Sigmoid colon (tissue), 6 donors: ENCODE measurements at regions not wholly inside any gene's neighbourhood (a gene's known extent, or its start where the extent isn't known, plus 50 kb on each side); places are given as distances from the start of the nearest gene placed in this dataset.

Experiments
- DNase-seq: peaks from one replicate; pipeline ENCODE4 v3.0.0-alpha.2; 2019
- H3K27ac ChIP-seq, 4 donors: fragments of 200-600 bp; sonication (generic); one replicate each; pipeline ENCODE4 v1.5.1; 2016 to 2019; ENCODE audit warnings: mild to moderate bottlenecking in 1 of 4
- H3K27me3 ChIP-seq, 3 donors: fragments of 200-600 bp; sonication (generic); one replicate each; pipeline ENCODE4 v1.5.1; 2019; ENCODE audit warnings: mild to moderate bottlenecking in 1 of 3
- H3K36me3 ChIP-seq, 4 donors: fragments of 200-600 bp; sonication (generic); one replicate each; pipeline ENCODE4 v1.5.1; 2016 to 2019
- H3K4me1 ChIP-seq, 4 donors: fragments of 200-600 bp; sonication (generic); one replicate each; pipeline ENCODE4 v1.5.1; 2017 to 2019
- H3K4me3 ChIP-seq, 4 donors: fragments of 200-600 bp; sonication (generic); one replicate each; pipeline ENCODE4 v1.5.1; 2017 to 2019; ENCODE audit warnings: mild to moderate bottlenecking in 2 of 4, moderate library complexity in 1 of 4
- H3K9me3 ChIP-seq, 4 donors: fragments of 200-600 bp in 3 of 4; sonication (generic) in 3 of 4; one replicate each; pipeline versions ENCODE4 v1.5.1 to v1.6.1; 2013 to 2019
- EP300 ChIP-seq, 4 donors: sonication (generic); formaldehyde crosslinking; IDR thresholded peaks; one replicate each; pipeline ENCODE4 v1.6.1; 2017; ENCODE audit warnings: antibody characterized with exemption in 4 of 4
- POLR2A ChIP-seq, 2 donors: fragments of 450-650 bp; IDR thresholded peaks; one replicate each; pipeline ENCODE4 v1.6.1; 2016; ENCODE audit warnings: antibody characterized with exemption in 2 of 2, mild to moderate bottlenecking in 2 of 2, moderate library complexity in 2 of 2
- POLR2AphosphoS5 ChIP-seq, 4 donors: sonication (generic); formaldehyde crosslinking; IDR thresholded peaks; one replicate each; pipeline ENCODE4 v1.6.1; 2017; ENCODE audit warnings: antibody characterized with exemption in 4 of 4
- WGBS, 2 donors: extraction: QIAGEN DNeasy Blood & Tissue Kit; methylation state at CpG; one replicate each; pipeline ENCODE4 v1.1.7; 2013; 5-methylcytosine and 5-hydroxymethylcytosine counted together
- intact Hi-C: fragments of 100-400 bp; cut with DNase I; formaldehyde crosslinking; loops from one replicate; pipeline ENCODE4 v1.15.1; 2023
- TF ChIP-seq, protein P1 (sequence below), 4 experiments: fragments of 450-650 bp in 3 of 4; fragments of 200-600 bp in 1 of 4; IDR thresholded peaks; one replicate each; pipeline ENCODE4 v1.5.1; 2016 to 2019; ENCODE audit warnings: antibody characterized with exemption in 4 of 4, mild to moderate bottlenecking in 3 of 4, moderate library complexity in 2 of 4
- donor health status: healthy with polysubstance abuse.
- donor health status: healthy.

DNA sequence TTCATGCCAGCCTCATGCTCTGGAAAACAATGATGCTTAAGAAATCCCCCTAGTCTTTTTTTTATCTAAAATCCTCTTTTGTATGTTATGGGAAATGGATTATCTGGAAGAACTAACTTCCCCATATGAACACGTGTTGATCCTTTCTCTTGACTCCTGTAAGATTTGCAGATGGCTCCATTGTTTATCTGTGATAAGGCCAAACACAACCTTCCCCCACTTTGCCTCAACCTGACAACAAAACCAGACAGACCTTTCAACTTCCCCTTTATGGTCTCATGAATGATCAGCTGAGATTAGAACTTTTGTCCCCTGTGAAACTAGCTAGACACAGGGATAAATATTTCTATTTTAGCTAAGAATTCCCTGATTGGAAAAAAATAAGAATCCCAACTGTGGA, 828.0 kb upstream of the CDH2 start:
- no peak overlapping the region for H3K27ac ChIP-seq
- H3K36me3 ChIP-seq = no peaks in the 10 kb centered on the region
- 6 to 11% methylated on average over 1 of the region's 1 CpG for WGBS, 2 donors
- no peak for DNase-seq
- H3K4me3 ChIP-seq = no peak overlapping the region
- intact Hi-C loops = no loop called here
- peaks cover 0 to 8% (median 3%) of the 10 kb centered on the region in 4 donors for H3K4me1 ChIP-seq
- no peaks in the 10 kb centered on the region for H3K9me3 ChIP-seq
- TF ChIP-seq POLR2A (IDR thresholded peaks at IDR 0.05) (no peak), EP300 (IDR thresholded peaks at IDR 0.05) (no peak), POLR2AphosphoS5 (IDR thresholded peaks at IDR 0.05) (no peak)
- TF ChIP-seq, protein P1, sequence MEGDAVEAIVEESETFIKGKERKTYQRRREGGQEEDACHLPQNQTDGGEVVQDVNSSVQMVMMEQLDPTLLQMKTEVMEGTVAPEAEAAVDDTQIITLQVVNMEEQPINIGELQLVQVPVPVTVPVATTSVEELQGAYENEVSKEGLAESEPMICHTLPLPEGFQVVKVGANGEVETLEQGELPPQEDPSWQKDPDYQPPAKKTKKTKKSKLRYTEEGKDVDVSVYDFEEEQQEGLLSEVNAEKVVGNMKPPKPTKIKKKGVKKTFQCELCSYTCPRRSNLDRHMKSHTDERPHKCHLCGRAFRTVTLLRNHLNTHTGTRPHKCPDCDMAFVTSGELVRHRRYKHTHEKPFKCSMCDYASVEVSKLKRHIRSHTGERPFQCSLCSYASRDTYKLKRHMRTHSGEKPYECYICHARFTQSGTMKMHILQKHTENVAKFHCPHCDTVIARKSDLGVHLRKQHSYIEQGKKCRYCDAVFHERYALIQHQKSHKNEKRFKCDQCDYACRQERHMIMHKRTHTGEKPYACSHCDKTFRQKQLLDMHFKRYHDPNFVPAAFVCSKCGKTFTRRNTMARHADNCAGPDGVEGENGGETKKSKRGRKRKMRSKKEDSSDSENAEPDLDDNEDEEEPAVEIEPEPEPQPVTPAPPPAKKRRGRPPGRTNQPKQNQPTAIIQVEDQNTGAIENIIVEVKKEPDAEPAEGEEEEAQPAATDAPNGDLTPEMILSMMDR (IDR thresholded peaks at IDR 0.05) = no peak
- H3K27me3 ChIP-seq = no peaks in the 10 kb centered on the region

DNA sequence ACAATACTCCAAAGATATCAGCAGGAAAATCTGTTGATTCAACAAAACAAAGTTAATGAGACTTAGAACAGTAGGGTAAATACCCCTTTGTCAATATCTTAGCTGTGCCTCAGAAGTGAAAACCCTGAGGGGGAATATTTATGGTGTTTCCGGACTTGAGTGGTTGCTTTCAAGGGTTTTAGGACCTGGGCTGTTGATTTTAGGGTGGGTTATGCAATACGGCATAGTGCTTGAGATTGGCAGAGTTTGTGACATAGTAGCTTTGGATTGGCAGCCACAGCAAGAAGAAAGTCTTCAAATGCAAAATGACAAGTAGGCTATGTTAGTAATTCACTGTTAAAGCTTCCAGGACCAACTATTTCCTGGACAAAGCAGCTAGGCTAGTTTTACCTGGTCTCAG, 826.3 kb upstream of the CDH2 start:
- Histone ChIP-seq H3K36me3 (no peaks in the 10 kb centered on the region), H3K4me1 (peaks cover 0 to 8% (median 3%) of the 10 kb centered on the region in 4 donors), H3K27ac (peak overlapping the region in 2 of 4 donors; percentile 45 to 60), H3K27me3 (no peaks in the 10 kb centered on the region), H3K9me3 (no peaks in the 10 kb centered on the region), H3K4me3 (no peak overlapping the region)
- intact Hi-C loops = no loop called here
- no peak for DNase-seq
- 22 to 64% methylated on average over 2 of the region's 2 CpGs for WGBS, 2 donors
- TF ChIP-seq POLR2AphosphoS5 (IDR thresholded peaks at IDR 0.05) (no peak), POLR2A (IDR thresholded peaks at IDR 0.05) (no peak), EP300 (IDR thresholded peaks at IDR 0.05) (no peak)
- TF ChIP-seq, protein P1 (IDR thresholded peaks at IDR 0.05) = no peak

DNA sequence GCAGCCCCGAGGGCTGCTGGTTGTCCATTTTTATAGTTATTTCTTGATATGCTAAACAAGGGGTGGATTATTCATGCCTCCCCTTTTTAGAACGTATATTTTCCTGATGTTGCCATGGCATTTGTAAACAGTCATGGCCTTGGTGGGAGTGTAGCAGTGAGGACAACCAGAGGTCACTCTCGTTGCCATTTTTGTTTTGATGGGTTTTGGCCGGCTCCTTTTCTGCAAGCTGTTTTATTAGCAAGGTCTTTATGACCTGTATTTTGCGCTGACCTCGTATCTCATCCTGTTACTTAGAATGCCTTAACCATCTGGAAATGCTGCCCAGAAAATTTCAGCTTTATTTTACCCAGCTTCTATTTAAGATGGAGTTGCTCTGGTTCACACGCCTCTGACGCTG, 825.8 kb upstream of the CDH2 start:
- WGBS, 2 donors = 23 to 55% methylated on average over 8 of the region's 8 CpGs
- peak overlapping the region in 2 of 4 donors; percentile 45 to 60 for H3K27ac ChIP-seq

DNA sequence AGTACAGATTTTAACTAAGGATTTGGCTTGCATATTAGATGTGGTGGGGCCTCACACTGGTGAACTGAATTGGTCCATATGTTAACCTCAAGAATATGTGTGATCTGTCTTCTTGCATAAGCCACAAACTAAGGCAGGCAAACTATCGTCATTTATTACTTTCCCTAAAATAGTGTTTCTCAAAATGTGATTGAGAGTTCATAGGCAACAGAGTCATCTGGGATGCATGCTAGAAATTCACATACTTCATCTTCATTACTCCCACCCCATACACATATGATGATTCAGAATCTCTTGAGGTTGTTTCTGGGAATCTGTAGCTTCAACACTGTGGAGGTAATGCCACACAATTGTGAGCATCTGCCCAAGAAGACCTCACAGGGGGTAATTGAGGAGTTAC, 822.8 kb upstream of the CDH2 start:
- no peak for DNase-seq
- Histone ChIP-seq H3K27me3 (no peaks in the 10 kb centered on the region), H3K9me3 (no peaks in the 10 kb centered on the region), H3K4me1 (peaks cover 0 to 8% (median 3%) of the 10 kb centered on the region in 4 donors), H3K27ac (no peak overlapping the region), H3K36me3 (no peaks in the 10 kb centered on the region), H3K4me3 (no peak overlapping the region)
- intact Hi-C loops = no loop called here
- TF ChIP-seq EP300 (IDR thresholded peaks at IDR 0.05) (no peak), POLR2AphosphoS5 (IDR thresholded peaks at IDR 0.05) (no peak), POLR2A (IDR thresholded peaks at IDR 0.05) (no peak)
- TF ChIP-seq, protein P1 (IDR thresholded peaks at IDR 0.05) = no peak
- 88 to 92% methylated on average over 1 of the region's 1 CpG for WGBS, 2 donors

More for the DNA sequence above, 825.8 kb upstream of the CDH2 start:
- H3K4me1 ChIP-seq = peaks cover 0 to 8% (median 3%) of the 10 kb centered on the region in 4 donors
- no peaks in the 10 kb centered on the region for H3K27me3 ChIP-seq
- H3K9me3 ChIP-seq = no peaks in the 10 kb centered on the region
- TF ChIP-seq POLR2A (IDR thresholded peaks at IDR 0.05) (no peak), EP300 (IDR thresholded peaks at IDR 0.05) (no peak), POLR2AphosphoS5 (IDR thresholded peaks at IDR 0.05) (no peak)
- TF ChIP-seq, protein P1 (IDR thresholded peaks at IDR 0.05) = no peak
- H3K4me3 ChIP-seq = peak overlapping the region in 3 of 4 donors; percentile 17 to 26 (median 19)
- no peak for DNase-seq
- no peaks in the 10 kb centered on the region for H3K36me3 ChIP-seq
- intact Hi-C loops = no loop called here

DNA sequence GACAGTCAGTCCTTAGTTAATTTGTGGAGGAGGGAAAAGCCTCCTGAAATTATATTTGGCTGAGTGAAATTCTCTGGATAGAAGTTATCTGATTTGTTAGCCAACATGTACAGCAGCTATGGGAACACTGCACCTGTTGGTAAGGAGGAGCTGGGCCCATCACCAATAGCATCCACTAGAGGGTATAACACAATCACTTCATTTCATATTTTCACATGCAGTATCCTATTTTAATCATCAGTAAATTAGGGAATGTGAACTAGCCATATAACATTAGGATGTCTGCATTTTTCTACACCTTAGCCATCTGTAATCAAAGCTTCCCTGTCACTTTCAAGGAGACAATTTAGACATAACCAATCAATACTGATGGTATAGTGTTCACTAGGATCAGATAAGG, 818.4 kb upstream of the CDH2 start:
- no peaks in the 10 kb centered on the region for H3K9me3 ChIP-seq
- TF ChIP-seq EP300 (IDR thresholded peaks at IDR 0.05) (no peak), POLR2AphosphoS5 (IDR thresholded peaks at IDR 0.05) (no peak), POLR2A (IDR thresholded peaks at IDR 0.05) (no peak)
- TF ChIP-seq, protein P1 (IDR thresholded peaks at IDR 0.05) = no peak
- no peaks in the 10 kb centered on the region for H3K4me1 ChIP-seq
- no peak overlapping the region for H3K27ac ChIP-seq
- intact Hi-C loops = no loop called here
- H3K36me3 ChIP-seq = no peaks in the 10 kb centered on the region
- DNase-seq = no peak
- no peak overlapping the region for H3K4me3 ChIP-seq
- no peaks in the 10 kb centered on the region for H3K27me3 ChIP-seq
